ENCODE measurements at regions not wholly inside any gene's neighbourhood (a gene's known extent, or its start where the extent isn't known, plus 50 kb on each side); places are given as distances from the start of the nearest gene placed in this dataset.

DNA sequence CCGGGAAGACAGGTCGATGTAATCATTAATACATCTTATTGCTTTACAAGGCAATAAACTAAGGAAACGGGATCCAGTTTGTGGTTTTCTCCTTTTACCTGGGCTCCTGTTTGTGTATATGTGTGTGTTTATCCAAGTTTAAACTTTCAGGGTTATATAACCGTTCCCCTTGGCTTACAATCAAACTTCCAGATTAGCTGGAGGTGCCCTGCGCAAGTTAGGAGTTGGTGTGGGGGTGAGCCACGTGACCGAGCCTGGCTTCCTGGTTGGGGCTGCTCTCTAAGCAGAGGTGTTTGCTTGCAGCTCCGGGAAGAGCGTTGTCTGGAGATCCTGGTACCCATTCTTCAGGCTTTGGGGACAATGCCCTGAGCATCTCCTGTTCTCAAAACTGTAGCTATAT is 129.2 kb downstream of the FHDC1 start:
- no peak for DNase-seq (ENCODE audit: extremely low read depth, low read depth)
- TF ChIP-seq, protein P1, sequence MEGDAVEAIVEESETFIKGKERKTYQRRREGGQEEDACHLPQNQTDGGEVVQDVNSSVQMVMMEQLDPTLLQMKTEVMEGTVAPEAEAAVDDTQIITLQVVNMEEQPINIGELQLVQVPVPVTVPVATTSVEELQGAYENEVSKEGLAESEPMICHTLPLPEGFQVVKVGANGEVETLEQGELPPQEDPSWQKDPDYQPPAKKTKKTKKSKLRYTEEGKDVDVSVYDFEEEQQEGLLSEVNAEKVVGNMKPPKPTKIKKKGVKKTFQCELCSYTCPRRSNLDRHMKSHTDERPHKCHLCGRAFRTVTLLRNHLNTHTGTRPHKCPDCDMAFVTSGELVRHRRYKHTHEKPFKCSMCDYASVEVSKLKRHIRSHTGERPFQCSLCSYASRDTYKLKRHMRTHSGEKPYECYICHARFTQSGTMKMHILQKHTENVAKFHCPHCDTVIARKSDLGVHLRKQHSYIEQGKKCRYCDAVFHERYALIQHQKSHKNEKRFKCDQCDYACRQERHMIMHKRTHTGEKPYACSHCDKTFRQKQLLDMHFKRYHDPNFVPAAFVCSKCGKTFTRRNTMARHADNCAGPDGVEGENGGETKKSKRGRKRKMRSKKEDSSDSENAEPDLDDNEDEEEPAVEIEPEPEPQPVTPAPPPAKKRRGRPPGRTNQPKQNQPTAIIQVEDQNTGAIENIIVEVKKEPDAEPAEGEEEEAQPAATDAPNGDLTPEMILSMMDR (IDR thresholded peaks at IDR 0.05; ENCODE audit: low read depth, low read length), result no peak

DNA sequence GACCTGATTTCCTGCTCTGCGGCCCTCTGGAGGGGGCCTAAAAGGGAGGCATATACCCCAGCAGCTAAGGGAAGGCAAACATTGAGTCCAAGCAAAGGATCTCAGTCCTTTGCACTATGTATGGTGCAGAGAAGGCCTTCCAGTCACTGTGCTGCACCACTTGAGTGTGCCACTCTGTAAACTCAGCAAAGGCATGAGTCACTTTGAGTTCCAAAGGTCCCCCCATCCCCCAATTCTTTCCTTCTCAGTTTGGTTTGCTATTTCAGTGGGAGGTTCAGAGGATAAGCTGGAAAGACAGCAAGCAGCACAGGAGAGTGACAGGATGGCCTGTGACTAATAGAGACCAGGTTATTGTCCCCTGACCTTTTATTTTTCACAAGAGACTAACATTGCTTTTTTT is 131.3 kb downstream of the FHDC1 start:
- TF ChIP-seq, protein P1 (IDR thresholded peaks at IDR 0.05; ENCODE audit: low read depth, low read length), result no peak
- no peak for DNase-seq (ENCODE audit: extremely low read depth, low read depth)

DNA sequence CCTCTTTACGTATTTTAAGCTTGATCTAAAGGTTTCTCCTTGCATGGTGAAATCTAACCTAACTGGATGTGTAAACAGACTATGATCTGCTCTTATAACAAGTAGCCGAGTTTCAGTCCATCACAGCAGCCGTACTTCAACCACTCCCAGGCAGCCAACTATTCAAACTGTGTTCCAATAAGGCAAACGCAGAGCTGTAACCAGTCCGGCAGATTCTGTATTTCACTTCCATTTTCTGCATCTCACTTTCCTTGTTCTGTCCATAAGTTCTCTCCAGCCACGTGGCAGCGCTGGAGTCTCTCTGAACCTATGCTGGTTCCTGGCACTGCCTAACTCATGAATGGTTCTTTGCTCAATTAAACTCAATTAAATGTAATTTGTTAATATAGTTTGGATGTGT is 132.6 kb downstream of the FHDC1 start:
- TF ChIP-seq, protein P1 (IDR thresholded peaks at IDR 0.05; ENCODE audit: low read depth, low read length), result no peak
- DNase-seq (ENCODE audit: extremely low read depth, low read depth), result no peak

DNA sequence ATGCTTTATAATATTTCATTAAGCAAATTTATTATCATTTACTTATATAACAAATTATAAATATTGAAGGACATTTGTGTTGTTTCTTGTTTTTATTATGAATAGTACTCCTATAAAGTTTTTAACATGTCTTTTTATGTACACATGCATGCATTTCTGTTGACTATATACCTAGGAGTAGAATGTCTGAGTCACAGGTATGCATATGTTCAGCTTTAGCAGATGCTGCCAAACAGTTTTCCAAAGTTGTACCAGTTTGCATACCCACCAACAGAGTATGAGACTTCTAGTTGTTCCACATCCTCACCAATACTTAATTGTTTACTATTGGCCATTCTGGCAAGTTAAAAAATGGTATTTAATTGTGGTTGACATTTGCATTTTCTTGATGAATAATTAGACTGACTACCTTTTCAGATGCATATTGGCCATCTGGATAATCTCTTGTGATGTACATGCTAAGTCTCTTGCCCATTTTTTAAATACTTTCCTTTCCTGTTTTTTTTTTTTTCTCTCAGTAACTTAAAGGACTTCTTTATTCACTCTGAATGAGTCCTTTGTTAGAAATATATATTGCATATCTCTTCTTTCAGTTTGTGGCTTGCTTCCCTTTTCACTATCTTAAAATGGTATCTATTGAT is 132.2 kb upstream of the TRIM2 start:
- TF ChIP-seq, protein P1 (IDR thresholded peaks at IDR 0.05; ENCODE audit: low read depth, low read length), result no peak
- no peak for DNase-seq (ENCODE audit: extremely low read depth, low read depth)

DNA sequence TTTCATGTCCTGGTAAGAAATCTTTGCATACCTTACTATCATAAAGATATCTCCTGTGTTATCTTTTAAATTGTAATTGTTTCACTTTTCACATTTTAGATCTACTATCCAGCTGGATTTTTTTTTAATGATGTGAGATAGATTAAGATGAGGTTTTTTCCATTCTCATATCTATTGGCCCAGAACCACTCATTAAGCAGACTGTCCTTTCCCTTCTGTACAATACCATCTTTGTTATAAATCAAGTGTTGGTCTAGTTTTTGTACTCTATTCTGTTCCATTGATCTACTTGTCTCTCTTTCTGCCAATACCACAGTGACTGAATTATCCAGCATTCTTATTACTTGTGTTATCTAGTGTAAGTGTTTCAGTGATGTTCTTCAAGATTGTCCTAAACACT is 131.6 kb upstream of the TRIM2 start:
- TF ChIP-seq, protein P1 (IDR thresholded peaks at IDR 0.05; ENCODE audit: low read depth, low read length), result no peak
- DNase-seq (ENCODE audit: extremely low read depth, low read depth), result no peak

DNA sequence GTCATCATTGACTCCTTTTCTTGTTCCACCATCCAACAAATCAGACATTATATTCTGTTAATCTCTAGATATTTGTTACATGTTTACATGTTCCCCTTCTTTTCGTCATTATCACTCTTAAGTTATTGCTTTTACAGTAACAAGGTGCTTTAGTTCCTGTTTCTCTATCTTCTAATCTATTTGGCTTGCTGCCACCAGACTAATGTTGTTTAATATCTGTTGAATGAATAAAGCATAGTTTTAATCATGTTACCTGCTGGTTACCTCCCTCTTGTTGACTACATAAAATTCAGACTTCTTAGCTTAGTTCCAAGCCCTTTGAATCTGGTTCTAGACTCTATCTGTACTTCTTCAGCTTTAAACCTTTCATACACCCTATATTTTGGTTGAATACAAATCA is 129.8 kb upstream of the TRIM2 start:
- no peak for DNase-seq (ENCODE audit: extremely low read depth, low read depth)
- TF ChIP-seq, protein P1 (IDR thresholded peaks at IDR 0.05; ENCODE audit: low read depth, low read length), result no peak

DNA sequence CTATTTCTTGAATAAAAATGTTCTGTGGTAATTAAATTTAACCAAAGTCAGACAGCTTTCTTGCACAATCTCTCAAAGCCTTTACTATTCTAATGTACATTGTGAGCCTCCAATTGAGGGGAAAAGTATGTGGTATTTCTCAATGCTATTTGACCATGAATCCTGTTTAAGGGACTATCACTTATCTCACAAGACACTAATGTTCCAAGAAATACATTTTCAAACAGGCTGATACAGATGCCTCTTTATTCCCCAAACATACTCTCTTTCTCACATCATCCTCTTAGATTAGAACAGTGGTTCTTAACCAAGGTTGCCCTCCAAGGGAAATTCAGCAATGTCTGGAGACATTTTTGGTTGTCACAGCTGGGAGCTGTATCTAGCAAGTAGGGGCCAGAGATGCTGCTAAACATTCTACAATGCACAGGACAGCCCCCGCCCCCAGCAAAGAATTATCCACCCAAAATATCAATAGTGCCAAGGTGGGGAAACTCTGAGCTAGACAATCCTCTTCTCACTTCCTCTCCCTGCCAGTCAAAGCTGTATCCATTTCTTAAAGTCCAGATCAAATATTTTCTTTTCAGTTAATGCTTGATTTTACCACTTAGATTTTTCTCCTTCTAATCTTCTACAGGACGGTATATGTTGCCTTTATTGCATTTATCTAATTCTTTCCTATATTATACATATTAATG is 129.2 kb upstream of the TRIM2 start:
- DNase-seq (ENCODE audit: extremely low read depth, low read depth), result no peak
- TF ChIP-seq, protein P1 (IDR thresholded peaks at IDR 0.05; ENCODE audit: low read depth, low read length), result no peak
